Motor neuron (in vitro differentiated cells): ENCODE measurements at regions not wholly inside any gene's neighbourhood (a gene's known extent, or its start where the extent isn't known, plus 50 kb on each side); places are given as distances from the start of the nearest gene placed in this dataset.
A peak's percentile ranks its signal among the peaks of the same experiment; 100 is the strongest.

Experiments
- ATAC-seq, 8 experiments: fragments of 200-7000 bp; cut with Tn5 transposase; replicated peaks in 6 of 8; 2 replicates each; pipeline ENCODE4 v1.8.0; 2021; ENCODE audit warnings: mild to moderate bottlenecking in 8 of 8, moderate library complexity in 8 of 8
- H3K27ac ChIP-seq, 2 donors: fragments of 250-450 bp; sonication (Bioruptor Pico); 2 replicates each; pipeline ENCODE4 v1.9.0; 2021; ENCODE audit warnings: antibody characterized with exemption in 2 of 2, mild to moderate bottlenecking in 2 of 2, moderate library complexity in 1 of 2
- H3K4me1 ChIP-seq, 2 donors: fragments of 250-450 bp; sonication (Bioruptor Pico); replicated peaks in 1 of 2; 2 replicates each; pipeline ENCODE4 v1.6.1; 2021; ENCODE audit warnings: antibody characterized with exemption in 2 of 2, mild to moderate bottlenecking in 2 of 2, moderate library complexity in 1 of 2
- H3K4me3 ChIP-seq, 5 donors: fragments of 250-450 bp; sonication (Bioruptor Pico); 2 replicates each; pipeline ENCODE4 v1.9.0; 2021; ENCODE audit warnings: antibody characterized with exemption in 5 of 5, mild to moderate bottlenecking in 5 of 5, moderate library complexity in 4 of 5
- WGBS, 10 experiments: fragments of 450-650 bp; shearing (Covaris generic); methylation state at CpG; one replicate each; pipeline ENCODE4 v1.0.0; 2022; 5-methylcytosine and 5-hydroxymethylcytosine counted together
- in situ Hi-C, 9 experiments: fragments of 400-800 bp; cut with MboI; loops; one replicate each; pipeline ENCODE4 v1.15.0; 2021; ENCODE audit warnings: low sequenced_read_pairs in 9 of 9, low pct_unique_long_range_greater_than_20kb in 2 of 9; ENCODE audit not compliant: unreplicated experiment in 9 of 9

DNA sequence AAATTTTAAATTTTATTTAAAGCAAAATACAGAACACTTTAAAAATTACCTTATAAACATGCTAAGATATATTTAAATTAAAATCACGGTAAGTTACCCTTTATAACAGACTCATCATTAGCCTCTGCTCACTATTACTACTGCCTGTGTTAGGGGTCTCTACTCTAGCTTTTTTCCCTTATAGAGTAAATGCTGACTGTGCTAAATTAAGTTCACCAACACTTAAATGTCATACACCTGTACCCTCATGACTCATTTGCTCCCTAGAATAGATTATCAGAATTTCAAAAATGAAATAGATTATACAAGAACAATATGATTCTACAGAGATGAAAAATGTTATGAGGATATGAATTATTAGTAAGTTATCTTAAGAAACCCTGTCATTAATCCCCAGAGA lies 131.1 kb upstream of the INPP4B start:
- in situ Hi-C loops = no loop called here

DNA sequence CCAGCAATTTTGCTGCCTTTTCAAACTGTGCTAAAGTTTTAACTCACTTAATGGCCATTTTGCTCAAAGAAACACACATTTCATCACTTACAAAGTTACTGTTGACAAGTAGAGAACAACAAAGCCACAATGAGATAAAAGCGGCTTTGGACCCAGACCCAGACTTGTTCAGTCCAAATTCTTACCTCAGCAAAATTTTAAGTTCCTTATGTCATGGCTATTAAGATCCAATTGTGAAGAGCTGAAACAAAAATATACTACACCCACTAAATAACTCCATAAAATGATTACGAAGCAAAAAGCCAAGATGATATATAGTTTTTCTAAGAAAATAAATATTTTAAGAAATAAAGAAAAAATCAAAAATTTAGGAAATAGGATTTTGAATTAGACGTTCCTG lies 137.0 kb upstream of the INPP4B start:
- Histone ChIP-seq H3K4me1 (no peaks in the 10 kb centered on the region), H3K4me3 (no peak overlapping the region), H3K27ac (no peak overlapping the region)
- in situ Hi-C loops = no loop called here
- peak in 1 of 8 experiments; percentile 10 for ATAC-seq
- WGBS, 10 experiments = 0 to 98% (median 50%) methylated on average over 2 to 3 of the region's 3 CpGs; no CpG with 5 or more reads in 1 of the 10 experiments

More for the DNA sequence above, 131.1 kb upstream of the INPP4B start:
- H3K27ac ChIP-seq = no peak overlapping the region
- no peaks in the 10 kb centered on the region for H3K4me1 ChIP-seq
- H3K4me3 ChIP-seq = no peak overlapping the region
- WGBS, 10 experiments = 55 to 100% (median 100%) methylated on average over 1 of the region's 1 CpG; no CpG with 5 or more reads in 3 of the 10 experiments
- no peak for ATAC-seq

DNA sequence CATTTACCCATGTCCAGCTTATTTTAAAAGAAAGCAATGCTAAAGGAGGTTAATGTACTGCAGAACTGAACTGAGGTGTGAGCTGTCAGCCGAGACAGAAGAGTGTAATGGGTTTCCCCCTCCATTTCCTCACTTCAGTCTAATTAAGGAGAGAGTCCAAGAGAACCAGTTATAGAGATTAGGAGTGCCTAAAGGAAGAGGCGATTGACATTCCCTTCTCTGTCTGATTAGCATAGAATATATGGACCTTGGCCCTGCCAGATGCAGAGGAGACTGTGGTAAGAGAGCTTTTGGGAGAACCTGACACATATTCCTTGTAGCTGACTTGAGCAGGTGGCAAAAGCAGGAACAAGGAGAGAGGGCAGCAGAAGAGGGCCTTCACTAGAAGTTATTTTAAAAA lies 137.5 kb upstream of the INPP4B start:
- no peak overlapping the region for H3K27ac ChIP-seq
- no peak for ATAC-seq
- whole genome bisulfite sequencing, 10 experiments = 14 to 100% (median 94%) methylated on average over 1 to 2 of the region's 2 CpGs; no CpG with 5 or more reads in 3 of the 10 experiments
- in situ Hi-C loops = no loop called here
- no peaks in the 10 kb centered on the region for H3K4me1 ChIP-seq
- H3K4me3 ChIP-seq = no peak overlapping the region

DNA sequence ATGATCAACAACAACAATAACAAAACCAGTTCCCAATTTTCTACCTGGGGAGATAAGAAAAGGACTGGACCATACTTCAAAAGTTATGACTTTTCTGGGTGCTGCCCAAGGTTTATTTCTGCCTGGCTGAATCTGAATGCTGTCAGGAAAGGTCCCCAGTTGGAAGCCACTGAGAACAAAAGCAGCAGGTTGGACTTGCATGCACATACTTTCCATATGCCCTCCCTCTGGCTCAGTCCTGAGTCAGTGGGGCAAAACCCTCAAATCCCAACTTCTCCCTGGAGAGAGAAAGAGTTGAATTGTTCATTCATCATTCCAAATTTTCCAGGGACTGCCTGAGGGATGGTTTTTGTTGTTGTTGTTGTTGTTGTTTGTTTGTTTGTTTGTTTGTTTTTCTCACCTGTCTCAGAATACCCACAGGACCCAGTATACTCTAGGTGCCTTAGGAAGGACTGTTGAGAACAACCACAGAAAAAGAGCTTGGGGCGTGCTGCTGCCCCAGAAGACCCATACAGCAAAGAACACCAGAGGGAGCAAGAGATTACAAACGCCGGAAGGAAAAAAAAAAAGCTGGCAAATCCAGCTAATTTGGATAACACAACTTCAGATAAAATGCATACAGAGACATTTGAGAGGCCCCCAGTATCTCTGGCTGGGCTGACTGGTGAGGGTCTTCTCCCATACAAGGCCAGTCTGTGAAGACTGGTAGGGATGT lies 138.9 kb upstream of the INPP4B start:
- in situ Hi-C loops = no loop called here
- Histone ChIP-seq H3K4me1 (no peaks in the 10 kb centered on the region), H3K4me3 (no peak overlapping the region), H3K27ac (no peak overlapping the region)
- 30 to 76% (median 43%) methylated on average over 1 to 3 of the region's 3 CpGs; no CpG with 5 or more reads in 1 of the 10 experiments for WGBS, 10 experiments
- peak in 3 of 8 experiments; percentile 38 to 58 (median 57) for ATAC-seq

GRCh38 chr4:143016171-143016570 lies 168.5 kb upstream of the USP38 start:
- Histone ChIP-seq H3K4me3 (no peak overlapping the region), H3K4me1 (no peaks in the 10 kb centered on the region), H3K27ac (no peak overlapping the region)
- ATAC-seq = no peak
- 0 to 58% (median 5%) methylated on average over 1 to 5 of the region's 5 CpGs for WGBS, 10 experiments
- in situ Hi-C loops = no loop called here

GRCh38 chr4:143017210-143017609 lies 167.5 kb upstream of the USP38 start:
- no peak overlapping the region for H3K27ac ChIP-seq
- in situ Hi-C loops = no loop called here
- WGBS, 10 experiments = 18 to 100% (median 57%) methylated on average over 1 to 3 of the region's 3 CpGs
- no peak for ATAC-seq
- no peaks in the 10 kb centered on the region for H3K4me1 ChIP-seq
- no peak overlapping the region for H3K4me3 ChIP-seq

GRCh38 chr4:143019351-143019750 lies 165.4 kb upstream of the USP38 start:
- Histone ChIP-seq H3K4me3 (no peak overlapping the region), H3K4me1 (no peaks in the 10 kb centered on the region), H3K27ac (no peak overlapping the region)
- 38 to 100% (median 59%) methylated on average over 1 to 3 of the region's 4 CpGs; no CpG with 5 or more reads in 4 of the 10 experiments for WGBS, 10 experiments
- in situ Hi-C loops = no loop called here
- ATAC-seq = no peak

DNA sequence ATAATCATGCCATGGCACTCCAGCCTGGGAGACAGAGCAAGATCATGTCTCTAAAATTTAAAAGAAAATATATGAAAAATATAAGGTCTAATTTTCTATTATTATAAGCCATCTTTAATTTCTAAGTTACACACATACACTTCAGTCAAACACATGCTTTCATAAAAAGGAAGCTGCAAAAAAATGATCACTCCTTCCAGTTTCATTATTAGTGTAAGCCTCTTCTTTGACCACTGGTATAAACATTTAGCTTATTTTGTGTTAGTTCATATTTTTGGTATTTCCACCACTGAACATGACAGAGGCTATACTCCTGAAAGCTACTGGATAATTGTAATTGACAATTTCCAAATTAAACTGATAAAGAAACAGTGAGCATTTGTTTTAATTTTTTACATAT lies 163.3 kb upstream of the USP38 start:
- no peak overlapping the region for H3K27ac ChIP-seq
- H3K4me1 ChIP-seq = no peaks in the 10 kb centered on the region
- ATAC-seq = no peak
- in situ Hi-C loops = no loop called here
- H3K4me3 ChIP-seq = no peak overlapping the region

GRCh38 chr4:143023239-143023918 lies 161.3 kb upstream of the USP38 start:
- in situ Hi-C loops = no loop called here
- peak in 3 of 8 experiments; percentile 15 to 59 (median 42) for ATAC-seq
- Histone ChIP-seq H3K4me3 (no peak overlapping the region), H3K4me1 (no peaks in the 10 kb centered on the region), H3K27ac (no peak overlapping the region)

DNA sequence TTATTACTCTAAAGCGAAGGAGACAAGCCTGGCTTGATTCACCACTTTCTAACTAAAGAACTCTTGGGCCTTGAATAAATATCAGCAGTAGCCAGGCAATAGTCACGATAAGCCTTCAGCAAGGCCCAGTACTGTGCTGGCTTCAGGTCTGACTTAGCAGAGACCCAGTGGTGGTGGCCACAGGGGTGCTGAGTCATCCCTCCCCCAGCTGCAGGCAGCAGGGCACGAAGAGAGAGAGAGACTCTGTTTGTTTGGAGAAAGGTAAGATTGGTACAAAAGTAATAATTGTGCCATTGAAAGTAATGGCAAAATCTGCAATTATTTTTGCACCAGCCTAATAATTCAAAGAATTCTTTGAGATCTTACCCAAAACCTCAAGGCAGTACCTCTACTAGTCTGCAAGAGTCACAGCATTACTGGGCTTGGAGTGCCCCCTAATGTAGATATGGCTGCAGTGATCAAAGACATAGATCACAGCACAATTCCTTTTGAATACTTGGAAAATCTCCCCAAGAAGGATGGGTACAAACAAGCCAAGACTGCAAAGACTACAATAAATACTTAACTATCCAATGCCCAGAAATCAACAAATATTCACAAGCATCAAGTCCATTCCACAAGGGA lies 159.5 kb upstream of the USP38 start:
- WGBS, 10 experiments = 20 to 93% (median 72%) methylated on average over 1 to 3 of the region's 3 CpGs; no CpG with 5 or more reads in 5 of the 10 experiments

DNA sequence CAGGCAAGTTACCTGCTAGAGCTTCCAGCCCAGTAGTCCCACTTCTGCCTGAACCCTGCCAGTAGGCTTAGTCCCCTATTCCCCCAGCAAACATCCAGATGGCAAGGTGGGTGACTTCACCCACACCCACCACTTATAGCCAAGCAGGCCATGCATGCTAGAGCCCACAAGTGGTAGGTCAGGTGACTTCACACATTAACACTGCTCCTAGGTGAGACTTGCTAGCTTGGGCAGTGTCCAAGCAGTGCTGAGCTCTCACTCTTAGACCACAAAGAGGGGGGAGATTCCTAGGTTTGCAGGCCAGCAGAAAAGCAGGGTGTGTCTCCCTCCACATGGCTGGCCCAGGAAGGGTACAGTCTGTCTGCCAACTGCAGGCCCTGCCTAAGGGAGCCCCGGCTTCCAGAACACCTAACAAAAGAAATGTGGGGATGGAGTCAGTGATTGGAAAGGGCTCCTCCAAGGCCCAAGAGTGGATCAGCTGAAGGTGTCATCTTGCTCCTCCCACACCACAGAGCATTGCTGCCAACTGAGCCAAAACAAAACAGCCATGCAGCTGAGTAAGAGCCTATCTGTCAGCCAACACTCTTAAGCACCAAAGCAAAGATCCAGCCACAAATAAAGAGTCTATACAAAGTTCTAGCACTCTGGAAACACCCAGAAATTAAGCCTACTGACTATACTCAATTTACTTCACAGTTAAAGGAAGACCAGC lies 158.1 kb upstream of the USP38 start:
- Histone ChIP-seq H3K4me1 (no peaks in the 10 kb centered on the region), H3K27ac (no peak overlapping the region), H3K4me3 (no peak overlapping the region)
- no peak for ATAC-seq
- WGBS, 10 experiments = 0 to 100% (median 53%) methylated on average over 1 of the region's 1 CpG; no CpG with 5 or more reads in 6 of the 10 experiments
- in situ Hi-C loops = no loop called here

More for the DNA sequence above, 159.5 kb upstream of the USP38 start:
- peak in 4 of 8 experiments; percentile 40 to 88 (median 76) for ATAC-seq
- Histone ChIP-seq H3K27ac (no peak overlapping the region), H3K4me3 (no peak overlapping the region), H3K4me1 (no peaks in the 10 kb centered on the region)
- in situ Hi-C loops = no loop called here

GRCh38 chr4:143035661-143036060 lies 149.1 kb upstream of the USP38 start:
- WGBS, 10 experiments = 0 to 100% (median 70%) methylated on average over 1 of the region's 1 CpG; no CpG with 5 or more reads in 1 of the 10 experiments
- Histone ChIP-seq H3K27ac (no peak overlapping the region), H3K4me3 (no peak overlapping the region), H3K4me1 (no peaks in the 10 kb centered on the region)
- in situ Hi-C loops = no loop called here
- no peak for ATAC-seq

GRCh38 chr4:143036443-143036842 lies 148.3 kb upstream of the USP38 start:
- no peak for ATAC-seq
- Histone ChIP-seq H3K27ac (no peak overlapping the region), H3K4me3 (no peak overlapping the region), H3K4me1 (no peaks in the 10 kb centered on the region)
- in situ Hi-C loops = no loop called here
- 0 to 94% (median 58%) methylated on average over 1 to 2 of the region's 2 CpGs; no CpG with 5 or more reads in 2 of the 10 experiments for WGBS, 10 experiments
